HuH-7 (cell line): ENCODE measurements at regions not wholly inside any gene's neighbourhood (a gene's known extent, or its start where the extent isn't known, plus 50 kb on each side); places are given as distances from the start of the nearest gene placed in this dataset.
"Not testable (repeated sequence)": the region's sequence is repeated elsewhere in the genome, so short reads cannot be mapped to it uniquely, and the experiment has no call there.

ENCODE experiments used
- DNase-seq: peaks from one replicate; pipeline ENCODE4 v3.0.0; 2011; ENCODE audit warnings: low spot score

DNA sequence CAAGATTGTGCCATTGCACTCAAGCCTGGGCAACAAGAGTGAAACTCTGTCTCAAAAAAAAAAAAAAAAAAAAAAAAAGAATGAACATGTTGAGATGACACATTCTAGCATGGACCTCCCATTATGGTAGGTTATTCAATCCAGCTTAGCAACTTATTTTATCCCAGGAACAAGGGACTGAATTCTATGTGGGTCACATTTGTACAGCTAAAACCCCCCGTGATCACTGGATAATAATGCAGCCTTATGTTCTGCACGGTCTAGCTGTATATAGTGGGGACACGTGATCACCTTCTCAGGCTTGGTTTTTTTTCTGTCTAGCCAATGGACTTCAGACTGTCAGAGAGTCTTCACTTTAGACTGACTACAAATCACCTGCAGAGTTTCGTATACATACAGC is 115.2 kb upstream of the FRG1 start:
- no peak for DNase-seq

DNA sequence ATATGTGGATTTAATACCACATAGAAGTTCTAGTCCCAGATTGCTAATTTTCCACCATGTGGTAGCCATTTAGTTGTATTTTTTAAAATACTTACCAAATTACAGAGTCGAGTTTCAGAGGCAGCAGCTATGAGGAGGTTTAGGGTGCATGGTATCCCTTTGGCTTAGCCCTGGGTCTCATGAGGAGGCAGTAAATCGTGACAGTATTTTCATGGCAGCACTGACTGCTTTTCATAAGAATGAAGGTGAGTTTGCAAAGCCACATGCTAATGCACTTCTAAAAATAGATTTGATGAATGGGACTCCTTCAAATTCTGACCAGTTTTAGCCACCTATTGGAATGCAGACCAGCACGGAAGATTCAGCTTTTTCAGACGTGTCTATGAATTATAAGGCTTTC is 114.0 kb upstream of the FRG1 start:
- DNase-seq, result no peak

DNA sequence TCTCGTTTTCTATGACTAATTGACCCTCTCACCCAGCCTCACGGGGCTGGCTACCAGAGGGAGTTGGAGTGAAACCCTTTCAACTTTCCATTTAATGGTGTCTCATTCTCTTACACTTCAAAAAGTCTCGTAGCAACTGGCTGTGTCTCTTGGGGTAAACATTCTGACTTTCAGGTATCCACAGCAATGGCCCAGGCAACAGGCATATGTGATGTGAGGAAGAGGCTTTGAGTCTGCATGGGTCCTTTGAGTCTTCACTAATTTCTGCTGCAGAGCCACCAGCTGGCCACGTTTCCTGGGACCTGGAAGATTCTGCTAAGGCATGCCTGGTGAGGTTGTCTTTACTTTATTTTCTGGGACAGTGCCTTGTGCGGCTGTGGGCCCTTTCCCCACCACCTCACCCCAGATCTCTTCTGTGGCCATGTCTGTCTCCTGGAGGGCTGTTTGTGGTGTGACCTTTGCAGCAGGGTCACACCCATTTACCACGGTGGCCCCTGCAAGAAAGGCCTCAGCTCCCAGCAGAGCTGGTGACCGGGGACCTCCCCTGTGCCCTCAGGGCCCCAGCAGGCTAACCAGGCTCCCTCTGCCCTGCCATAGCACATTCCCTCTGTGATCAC is 112.5 kb upstream of the FRG1 start:
- no peak for DNase-seq

DNA sequence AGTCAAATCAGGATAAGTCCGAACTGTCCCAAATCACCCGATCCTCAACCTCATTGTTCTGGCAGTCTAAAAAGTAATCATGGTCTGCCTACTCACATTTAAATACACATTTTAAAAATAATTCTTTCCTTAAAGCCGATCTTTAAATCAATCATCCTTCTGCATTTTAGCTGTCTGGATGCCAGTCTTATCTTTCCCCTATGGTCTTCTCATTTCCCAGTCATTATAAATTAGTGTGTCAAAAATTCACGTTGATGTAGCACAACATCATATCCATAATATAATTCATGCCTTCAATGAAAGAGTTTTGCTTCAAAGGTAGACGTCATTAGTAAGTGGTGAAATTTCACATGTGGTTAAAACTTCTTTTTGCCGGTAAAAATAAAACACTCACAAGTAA is 108.1 kb upstream of the FRG1 start:
- DNase-seq, result no peak

DNA sequence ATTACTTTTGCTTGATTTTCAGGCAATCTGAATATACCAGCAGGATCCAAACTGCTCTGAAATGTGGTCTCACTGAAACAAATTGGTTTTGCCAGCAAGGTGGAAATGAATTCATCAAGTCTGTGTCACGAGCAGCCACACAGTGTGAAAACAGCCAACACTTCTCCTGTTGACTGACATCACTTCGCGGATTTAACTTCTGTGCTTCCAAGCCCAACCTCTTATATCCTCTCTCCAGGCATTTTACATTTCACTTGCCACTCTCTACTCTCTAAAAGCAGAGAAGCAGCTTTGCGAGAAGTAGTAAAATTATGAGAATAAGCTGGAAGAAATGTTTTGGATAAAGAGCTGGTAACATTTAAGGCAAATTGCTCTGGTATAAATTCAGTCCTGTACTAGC is 106.1 kb upstream of the FRG1 start:
- DNase-seq, result no peak

DNA sequence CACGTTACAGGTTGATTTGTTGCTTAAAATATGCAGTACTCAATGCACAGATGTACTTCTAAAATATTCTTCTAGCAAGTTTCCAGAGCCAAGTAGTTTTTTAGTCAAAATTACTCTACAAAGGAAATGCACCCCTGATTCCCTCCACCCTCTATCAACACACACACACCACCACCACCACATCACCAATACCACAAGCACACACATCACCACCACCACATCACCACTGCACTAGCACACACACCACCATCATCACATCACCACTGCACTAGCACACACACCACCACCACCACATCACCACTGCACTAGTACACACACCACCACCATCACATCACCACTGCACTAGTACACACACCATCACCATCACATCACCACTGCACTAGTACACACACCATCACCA is 105.2 kb upstream of the FRG1 start:
- DNase-seq, result no peak

DNA sequence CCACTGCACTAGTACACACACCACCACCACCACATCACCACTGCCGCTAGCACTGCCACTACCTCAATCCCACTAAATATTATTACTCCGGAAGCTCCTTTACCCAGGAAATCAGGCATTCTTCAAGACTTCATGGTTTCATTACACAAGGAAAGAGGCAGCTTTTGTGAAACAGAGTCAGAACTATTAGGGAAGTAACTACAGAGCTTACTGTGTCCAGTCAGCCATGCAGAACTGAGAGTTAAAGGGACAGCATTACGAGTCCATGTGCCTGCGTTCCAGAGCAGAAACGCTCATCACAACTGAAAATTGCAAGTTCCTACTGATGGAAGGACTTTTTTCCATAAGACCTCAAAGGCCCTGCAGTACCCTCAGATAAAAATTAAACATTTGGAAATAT is 103.2 kb upstream of the FRG1 start:
- DNase-seq, result no peak

DNA sequence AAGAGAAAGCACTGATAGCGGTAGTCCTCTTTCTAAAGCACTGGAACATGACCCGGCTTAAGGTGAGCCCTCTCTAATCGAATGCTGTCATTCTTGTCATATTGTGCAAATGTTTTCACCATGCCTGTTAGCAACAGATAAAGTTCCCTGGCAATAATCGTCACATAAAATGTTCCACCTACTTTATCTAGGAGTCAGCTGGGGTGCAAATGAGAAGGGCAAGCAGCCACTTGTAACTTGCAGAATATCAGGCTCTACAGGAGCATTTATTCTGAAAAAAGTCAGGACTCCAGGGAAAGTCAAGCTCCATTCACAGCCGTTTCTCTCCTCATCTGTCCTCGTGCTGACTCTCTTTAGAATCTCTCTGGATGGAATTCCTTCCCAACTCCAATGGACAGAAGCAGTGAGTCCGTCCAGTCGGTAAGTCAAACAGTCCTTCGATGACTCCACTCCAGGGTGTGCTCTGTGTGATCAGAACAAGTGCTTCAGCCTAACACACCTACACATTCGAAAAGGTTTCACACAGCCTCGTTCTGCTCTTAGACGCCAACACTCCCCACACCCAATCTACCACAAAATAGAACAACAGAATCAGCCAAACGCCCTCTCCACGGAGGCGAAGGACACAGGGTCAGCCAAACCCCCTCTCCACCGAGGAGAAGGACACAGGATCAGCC is 101.7 kb upstream of the FRG1 start:
- DNase-seq, result no peak

DNA sequence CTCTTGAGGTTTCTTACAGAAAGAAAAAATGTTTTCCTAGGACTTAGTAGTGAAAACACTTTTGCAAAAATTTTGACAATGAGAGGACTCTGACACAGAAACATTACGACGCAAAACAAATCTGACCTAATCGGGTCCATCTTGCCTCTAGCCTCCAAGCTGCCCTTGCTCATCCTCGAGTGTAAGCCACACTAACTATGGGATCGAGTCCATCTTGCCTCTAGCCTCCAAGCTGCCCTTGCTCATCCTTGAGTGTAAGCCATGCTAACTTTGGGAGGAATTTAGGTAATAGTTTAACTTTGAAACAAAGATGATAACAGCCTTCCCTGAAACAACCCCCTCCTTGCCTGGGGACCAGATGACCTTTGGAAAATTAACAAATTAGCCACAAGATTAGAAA is 100.3 kb upstream of the FRG1 start:
- no peak for DNase-seq

DNA sequence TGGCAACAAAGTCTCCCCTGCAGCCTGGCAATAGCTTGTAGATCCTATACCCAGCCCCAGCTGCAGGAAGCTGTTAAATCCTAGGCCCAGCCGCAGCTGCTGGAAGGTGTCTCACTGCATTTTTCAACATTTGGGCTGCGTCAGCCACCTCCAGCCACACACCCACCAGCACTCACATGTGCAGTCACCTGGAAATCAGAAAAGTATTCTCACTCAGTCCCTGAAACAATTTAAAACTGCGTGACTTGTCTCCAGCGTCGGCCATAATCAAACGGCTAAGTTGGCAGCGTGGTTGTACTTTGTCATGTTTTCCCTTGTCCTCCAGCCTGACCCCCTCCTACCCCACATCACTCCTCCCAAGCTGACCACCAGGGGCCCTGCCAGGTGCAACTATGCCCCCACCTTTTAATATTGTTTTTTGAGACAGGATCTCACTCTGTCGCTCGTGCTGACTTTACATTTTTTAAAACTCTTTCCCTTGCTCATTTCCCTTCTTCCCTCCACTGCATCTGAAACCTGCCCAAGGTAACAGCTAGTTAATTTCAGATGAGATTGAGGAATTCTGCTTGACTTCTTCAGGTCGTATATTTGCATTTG is 97.2 kb upstream of the FRG1 start:
- DNase-seq, result no peak

DNA sequence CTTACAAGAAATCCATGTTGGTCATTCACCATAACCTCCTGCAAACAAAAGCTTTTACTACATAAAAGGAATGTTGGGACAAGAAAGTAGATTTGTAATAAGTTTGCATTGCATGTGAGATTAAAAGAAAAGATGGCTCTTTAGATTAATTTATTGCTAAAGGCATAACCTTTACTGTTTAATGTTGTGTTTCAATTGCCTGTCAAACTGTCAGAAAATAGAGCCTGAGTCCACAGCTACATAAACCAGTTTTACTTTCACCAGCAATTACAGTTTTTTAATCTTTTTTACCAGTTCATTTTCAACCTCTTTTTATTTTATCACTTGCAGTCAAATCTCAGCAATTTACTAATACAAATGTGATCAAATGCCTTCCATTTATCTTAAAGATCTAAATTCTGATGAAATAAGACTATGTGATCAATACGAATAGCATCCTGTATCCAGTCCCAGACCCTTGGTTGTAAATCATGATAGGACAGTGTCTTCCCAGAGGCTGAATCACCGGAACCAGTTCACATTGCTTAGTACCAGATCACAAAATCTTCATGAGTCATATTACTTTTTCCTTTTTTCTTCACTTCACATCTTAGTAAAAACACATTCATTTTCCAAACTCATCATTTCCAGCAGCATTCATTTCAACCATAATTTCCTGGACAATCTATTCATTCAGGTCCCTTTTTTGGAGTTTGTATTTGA is 95.4 kb upstream of the FRG1 start:
- DNase-seq, result no peak

DNA sequence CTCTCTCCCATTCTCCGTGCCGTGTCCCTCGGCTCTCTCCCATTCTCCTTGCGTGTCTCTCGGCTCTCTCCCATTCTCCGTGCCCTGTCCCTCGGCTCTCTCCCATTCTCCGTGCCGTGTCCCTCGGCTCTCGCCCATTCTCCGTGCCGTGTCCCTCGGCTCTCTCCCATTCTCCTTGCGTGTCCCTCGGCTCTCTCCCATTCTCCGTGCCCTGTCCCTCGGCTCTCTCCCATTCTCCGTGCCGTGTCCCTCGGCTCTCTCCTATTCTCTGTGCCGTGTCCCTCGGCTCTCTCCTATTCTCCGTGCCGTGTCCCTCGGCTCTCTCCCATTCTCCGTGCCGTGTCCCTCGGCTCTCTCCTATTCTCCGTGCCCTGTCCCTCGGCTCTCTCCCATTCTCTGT is 94.6 kb upstream of the FRG1 start:
- not testable (repeated sequence) for DNase-seq

DNA sequence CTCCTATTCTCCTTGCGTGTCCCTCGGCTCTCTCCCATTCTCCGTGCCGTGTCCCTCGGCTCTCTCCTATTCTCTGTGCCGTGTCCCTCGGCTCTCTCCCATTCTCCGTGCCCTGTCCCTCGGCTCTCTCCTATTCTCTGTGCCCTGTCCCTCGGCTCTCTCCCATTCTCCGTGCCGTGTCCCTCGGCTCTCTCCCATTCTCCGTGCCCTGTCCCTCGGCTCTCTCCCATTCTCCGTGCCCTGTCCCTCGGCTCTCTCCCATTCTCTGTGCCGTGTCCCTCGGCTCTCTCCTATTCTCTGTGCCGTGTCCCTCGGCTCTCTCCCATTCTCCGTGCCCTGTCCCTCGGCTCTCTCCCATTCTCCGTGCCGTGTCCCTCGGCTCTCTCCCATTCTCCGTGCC is 94.1 kb upstream of the FRG1 start:
- not testable (repeated sequence) for DNase-seq

DNA sequence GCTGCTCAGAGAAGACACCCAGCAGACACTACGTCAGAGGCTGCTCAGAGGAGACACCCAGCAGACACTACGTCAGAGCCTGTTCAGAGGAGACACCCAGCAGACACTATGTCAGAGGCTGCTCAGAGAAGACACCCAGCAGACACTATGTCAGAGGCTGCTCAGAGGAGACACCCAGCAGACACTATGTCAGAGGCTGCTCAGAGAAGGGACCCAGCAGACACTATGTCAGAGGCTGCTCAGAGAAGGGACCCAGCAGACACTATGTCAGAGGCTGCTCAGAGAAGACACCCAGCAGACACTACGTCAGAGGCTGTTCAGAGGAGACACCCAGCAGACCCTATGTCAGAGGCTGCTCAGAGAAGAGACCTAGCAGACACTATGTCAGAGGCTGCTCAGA is 92.0 kb upstream of the FRG1 start:
- DNase-seq, result not testable (repeated sequence)

DNA sequence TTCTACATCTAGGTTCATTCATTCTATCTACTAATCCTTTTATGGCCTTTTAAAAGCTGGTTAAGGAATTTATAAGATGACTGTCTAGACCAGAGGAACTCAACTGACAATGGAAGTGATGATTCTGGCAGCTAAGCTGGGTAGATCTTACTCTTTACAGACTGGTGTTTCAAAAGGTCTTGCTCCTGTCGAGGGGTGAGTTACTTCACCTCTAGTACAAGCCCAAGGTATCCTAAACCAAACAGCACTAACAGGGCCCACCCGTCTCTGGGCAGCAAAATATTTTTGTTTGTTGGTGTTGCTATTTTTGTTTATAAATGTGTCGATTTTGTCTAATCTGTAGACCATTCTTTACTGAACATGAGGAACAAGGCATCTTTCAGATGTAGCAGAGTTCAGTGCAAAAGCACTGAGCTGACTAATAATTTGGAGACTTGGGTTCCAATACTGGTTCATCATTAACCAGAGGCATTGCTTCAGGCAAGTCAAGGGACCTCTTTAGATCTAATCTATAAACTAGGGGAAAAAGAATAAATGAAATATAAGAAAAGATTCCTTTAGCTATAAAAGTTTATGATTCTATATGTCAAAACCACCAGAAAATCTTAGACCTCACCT is 90.3 kb upstream of the FRG1 start:
- DNase-seq, result no peak

DNA sequence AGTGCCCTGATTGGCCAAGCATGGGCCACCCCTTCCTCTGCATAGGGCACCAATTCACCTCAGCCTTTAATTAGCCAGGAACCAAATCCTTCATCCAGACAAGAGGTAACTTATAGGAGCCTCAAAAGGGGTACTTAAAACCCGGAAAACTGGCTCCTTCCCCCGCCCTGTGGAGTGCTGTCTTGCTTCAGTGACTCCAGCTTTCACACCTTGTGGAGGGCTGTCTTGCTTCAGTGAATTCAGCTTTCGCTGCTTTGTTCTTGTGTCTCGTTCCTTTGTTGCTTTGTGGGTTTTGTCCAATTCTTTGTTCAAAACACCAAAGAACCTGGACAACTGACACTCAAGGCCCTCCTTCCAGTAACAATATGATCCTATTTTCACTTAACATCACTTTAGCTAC is 82.2 kb upstream of the FRG1 start:
- DNase-seq, result no peak

DNA sequence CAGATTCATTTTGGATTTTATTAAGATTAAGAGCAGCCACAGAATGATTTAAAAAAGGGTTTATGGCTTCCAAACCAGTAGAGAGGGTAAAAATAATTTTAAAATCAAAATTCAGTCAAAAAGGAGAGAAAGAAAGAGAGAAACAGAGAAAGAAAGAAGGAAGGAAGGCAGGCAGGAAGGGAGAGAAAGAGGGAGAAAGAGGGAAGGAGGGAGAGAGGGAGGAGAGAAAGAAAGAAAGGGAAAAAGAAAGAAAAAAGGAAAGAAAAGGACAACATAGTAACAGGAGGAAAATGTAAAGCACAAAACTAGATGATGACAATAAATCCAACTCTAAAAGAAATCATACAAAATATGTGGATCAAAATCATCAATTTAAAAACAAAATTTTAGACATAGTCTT is 79.6 kb upstream of the FRG1 start:
- no peak for DNase-seq

DNA sequence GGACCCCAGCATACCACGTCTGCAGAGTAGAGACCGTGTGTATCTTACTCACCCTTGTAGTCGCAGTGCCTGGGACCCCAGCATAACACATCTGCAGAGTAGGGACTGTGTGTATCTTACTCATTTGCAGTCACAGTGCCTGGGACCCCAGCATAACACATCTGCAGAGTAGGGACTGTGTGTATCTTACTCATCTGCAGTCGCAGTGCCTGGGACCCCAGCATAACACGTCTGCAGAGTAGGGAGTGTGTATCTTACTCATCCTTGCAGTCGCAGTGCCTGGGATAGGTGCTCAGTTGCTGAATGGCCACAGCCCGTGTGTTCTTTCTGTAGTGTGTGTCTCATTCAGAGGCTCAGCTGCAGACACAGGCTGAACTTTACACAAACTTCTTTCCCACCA is 71.4 kb upstream of the FRG1 start:
- no peak for DNase-seq

DNA sequence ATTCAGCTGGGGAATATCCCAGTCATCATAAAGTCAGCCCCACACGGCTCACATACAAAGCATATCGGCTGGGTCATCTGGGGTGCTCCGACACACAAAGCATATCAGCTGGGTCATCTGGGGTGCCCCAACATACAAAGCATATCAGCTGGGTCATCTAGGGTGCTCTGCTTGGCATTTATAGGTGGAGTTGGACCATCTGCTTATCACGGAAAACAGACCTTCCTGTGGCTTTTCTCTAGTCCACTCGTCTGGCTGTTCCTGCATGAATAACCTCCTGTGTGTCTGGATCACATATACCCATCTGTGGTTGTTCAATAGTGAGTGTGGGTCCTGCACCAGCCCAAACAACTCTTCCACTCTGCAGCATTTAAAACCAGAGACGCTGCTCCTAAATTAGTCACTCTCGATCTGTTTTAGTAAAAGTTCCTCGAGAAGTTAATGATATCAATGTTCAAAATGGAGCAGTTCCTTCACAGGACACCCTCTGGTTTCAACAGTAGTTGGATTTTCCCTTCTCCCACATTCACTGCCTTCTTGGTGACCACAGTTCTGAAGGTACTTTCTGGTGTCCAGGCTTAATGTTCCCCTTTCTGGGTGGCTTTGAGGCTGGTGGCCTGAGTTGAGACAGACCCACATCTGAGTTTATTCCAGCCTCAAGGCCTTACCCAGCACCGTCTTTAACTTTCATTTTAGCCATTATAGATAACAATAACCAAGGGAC is 70.0 kb upstream of the FRG1 start:
- DNase-seq, result no peak

DNA sequence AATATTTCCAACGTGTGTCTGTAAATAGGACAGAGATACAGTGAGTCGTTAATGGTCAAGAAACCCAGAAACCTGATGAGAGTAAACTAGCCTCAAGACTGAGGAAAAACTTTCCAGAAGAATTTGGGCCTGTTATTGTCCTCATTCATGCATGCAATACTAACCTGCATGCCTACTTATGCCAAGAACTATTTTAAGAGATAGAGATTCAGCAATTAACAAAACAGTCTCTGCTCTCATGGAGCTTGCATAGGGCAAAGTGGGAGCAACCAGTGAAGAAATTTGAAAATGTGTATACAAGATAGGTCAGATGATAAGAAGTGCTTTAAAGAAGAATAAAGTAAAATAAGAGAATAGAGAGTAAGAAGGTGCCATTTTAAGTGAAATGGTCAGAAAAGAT is 66.1 kb upstream of the FRG1 start:
- no peak for DNase-seq

DNA sequence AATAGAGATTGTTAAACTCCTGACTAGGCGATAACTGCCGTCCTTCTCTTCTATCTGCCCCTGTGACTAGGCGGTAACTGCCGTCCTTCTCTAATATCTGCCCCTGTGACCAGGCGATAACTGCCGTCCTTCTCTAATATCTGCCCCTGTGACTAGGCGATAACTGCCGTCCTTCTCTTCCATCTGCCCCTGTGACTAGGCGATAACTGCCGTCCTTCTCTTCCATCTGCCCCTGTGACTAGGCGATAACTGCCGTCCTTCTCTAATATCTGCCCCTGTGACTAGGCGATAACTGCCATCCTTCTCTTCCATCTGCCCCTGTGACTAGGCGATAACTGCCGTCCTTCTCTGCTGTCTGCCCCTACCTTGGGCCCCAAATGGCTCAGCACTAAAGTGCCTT is 59.5 kb upstream of the FRG1 start:
- DNase-seq, result not testable (repeated sequence)

DNA sequence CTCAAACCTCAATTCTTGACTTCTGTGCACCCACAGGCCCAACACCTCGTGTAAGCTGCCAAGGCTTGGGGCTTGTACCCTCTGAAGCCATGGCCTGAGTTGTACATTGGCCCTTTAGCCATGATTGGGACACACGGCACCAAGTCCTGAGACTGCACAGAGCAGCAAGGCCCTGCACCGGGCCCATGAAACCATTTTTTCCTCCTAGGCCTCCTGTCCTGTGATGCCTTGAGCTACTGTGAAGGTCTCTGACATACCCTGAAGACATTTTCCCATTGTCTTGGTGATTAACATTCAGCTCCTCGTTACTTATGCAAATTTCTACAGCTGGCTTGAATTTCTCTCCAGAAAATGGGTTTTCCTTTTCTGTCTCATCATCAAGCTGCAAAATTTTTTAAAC is 52.3 kb upstream of the FRG1 start:
- DNase-seq, result not testable (repeated sequence)
